Cardiac fibroblast (primary cell): ENCODE measurements at regions not wholly inside any gene's neighbourhood (a gene's known extent, or its start where the extent isn't known, plus 50 kb on each side); places are given as distances from the start of the nearest gene placed in this dataset.

Source experiments
- DNase-seq, 2 donors: peaks; one replicate each; pipeline versions ENCODE4 v3.0.0 to v3.0.0-alpha.2; 2010; ENCODE audit warnings: low read depth in 2 of 2
- H3K4me3 ChIP-seq, 2 donors: replicated peaks in 1 of 2; 1 replicate in 1 of 2; 2 replicates in 1 of 2; pipeline ENCODE4 v1.5.1; 2011; ENCODE audit warnings: low read depth in 2 of 2, low read length in 2 of 2, mild to moderate bottlenecking in 2 of 2, moderate library complexity in 1 of 2
- TF ChIP-seq, protein P1 (sequence below): IDR thresholded peaks from one replicate; pipeline ENCODE4 v1.5.1; 2011; ENCODE audit warnings: low read depth, mild to moderate bottlenecking, low read length, inconsistent platforms

DNA sequence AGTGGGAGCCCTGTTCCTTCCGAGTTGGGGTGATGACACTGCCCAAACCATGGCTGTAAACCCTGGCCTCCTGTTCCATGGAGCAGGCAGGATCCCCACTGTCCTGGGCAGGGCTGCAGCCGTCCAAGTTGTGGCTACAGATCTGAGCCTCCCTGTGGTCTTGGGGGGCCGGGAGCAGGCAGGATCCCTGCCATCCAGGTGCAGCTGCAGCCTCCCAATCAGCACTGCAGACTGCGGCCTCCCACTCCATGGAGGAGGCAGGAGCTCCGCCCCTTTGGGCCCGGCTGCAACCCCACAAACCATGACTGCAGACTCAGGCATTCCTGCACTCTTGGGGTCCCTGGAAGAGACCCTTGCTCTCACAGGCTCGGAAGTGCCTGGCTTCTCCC, 872.1 kb upstream of the GJE1 start:
- no peak overlapping the region for H3K4me3 ChIP-seq
- DNase-seq, result no peak
- TF ChIP-seq, protein P1, sequence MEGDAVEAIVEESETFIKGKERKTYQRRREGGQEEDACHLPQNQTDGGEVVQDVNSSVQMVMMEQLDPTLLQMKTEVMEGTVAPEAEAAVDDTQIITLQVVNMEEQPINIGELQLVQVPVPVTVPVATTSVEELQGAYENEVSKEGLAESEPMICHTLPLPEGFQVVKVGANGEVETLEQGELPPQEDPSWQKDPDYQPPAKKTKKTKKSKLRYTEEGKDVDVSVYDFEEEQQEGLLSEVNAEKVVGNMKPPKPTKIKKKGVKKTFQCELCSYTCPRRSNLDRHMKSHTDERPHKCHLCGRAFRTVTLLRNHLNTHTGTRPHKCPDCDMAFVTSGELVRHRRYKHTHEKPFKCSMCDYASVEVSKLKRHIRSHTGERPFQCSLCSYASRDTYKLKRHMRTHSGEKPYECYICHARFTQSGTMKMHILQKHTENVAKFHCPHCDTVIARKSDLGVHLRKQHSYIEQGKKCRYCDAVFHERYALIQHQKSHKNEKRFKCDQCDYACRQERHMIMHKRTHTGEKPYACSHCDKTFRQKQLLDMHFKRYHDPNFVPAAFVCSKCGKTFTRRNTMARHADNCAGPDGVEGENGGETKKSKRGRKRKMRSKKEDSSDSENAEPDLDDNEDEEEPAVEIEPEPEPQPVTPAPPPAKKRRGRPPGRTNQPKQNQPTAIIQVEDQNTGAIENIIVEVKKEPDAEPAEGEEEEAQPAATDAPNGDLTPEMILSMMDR, result no peak

DNA sequence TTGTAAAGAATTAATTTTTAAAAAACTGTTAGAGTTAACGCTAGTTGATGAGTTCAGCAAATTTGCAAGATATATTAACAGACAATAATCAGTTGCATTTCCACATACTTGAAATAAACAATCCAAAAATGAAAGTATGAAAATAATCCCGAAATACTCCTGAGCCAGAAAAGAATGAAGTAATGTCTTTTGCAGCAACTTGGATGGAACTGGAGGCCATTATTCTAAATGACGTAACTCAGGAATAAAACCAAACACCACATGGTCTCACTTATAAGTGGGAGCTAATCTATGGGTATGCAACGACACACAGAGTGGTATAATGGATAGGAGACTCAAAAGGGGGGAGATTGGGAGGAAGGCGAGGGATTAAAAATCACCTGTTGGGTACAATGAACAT, 872.9 kb upstream of the GJE1 start:
- no peak for DNase-seq
- no peak overlapping the region for H3K4me3 ChIP-seq
- TF ChIP-seq, protein P1, result no peak

DNA sequence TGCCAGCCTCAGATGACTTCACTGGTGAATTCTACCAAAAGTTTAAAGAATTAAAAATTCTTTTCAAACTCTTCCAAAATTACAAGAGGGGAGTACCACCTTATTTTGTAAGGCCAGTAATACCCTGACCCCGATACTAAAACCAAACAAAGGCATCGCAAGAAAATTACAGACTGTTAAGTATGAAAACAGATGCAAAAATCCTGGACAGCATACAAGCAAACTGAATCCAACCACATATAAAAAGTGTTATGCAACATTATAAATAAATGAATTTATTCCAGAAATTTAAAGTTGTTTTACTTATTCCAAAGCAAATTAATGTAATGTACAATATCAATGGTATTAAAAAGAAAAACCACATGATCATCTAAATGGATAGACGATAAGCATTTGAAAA, 873.6 kb upstream of the GJE1 start:
- H3K4me3 ChIP-seq, result no peak overlapping the region
- TF ChIP-seq, protein P1, result no peak
- DNase-seq, result no peak

DNA sequence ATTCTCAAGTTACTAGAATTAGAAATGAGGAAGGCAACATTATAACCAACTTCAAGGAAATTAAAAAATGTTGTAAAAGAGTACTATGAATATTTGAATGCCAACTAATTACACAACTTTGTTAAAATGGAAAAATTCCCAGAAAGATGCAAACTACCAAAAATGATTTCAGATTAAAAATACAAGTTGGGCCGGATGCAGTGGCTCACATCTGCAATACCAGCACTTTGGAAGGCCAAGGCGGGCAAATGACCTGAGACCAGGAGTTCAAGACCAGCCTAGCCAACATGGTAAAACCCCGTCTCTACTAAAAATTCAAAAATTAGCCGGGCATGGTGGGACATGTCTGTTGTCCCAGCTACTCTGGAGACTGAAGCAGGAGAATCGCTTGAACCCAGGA, 874.2 kb upstream of the GJE1 start:
- no peak for DNase-seq
- TF ChIP-seq, protein P1, result no peak
- H3K4me3 ChIP-seq, result no peak overlapping the region

DNA sequence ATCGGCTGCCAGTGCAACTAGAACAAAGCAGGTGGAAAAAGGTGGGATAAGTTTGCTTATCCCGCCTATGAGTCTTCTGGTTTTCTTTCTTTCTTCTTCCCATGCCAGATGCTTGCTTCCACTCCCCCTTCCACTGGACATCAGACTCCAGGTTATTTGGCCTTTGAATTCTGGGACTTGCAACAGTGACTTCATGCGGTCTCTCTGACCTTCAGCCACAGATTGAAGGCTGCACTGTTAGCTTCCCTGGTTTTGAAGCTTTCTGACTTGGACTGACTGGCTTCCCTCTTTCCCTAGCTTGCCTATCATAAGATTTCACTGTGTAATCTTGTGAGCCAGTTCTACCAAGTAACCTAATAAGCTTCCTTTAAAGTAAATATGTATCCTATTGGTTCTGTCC, 878.4 kb upstream of the GJE1 start:
- no peak overlapping the region for H3K4me3 ChIP-seq
- TF ChIP-seq, protein P1, result no peak
- no peak for DNase-seq

DNA sequence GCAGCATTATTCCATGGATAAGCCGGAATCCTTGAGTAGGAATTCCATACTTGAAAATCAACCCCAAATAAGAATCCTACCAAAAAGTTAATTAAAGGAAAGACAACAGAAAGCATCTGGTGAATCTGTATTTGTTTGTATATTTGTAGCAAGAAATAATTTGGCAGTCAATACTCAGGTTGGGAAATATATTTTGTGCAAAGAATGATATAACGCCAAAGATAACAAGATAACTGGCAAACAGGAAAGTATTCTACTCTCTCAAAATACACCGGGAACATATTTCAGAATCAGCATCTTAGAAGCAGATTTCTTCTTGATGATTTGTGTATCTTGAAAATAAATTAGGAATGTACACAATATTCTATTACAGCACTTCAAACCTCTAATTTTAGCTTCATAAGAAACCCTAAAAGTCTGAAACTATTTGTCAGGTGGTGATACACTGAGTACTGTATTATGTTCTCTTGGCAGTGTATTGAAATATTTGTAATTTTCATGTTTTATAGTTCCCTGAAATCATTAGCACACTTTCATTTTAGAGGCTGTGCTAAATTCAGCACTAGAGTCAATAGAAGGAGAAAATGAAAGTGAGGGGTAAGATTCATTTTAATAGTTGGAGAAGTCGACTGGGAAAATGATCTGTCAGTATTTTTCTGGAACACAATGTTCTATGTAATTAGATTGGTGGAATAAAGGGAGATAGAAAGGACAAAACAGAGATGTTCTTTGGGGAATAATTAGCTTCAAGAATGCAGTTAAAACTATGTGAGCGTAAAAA, 879.7 kb upstream of the GJE1 start:
- peak; percentile 38 to 43 for DNase-seq
- H3K4me3 ChIP-seq, result no peak overlapping the region
- TF ChIP-seq, protein P1, result no peak

DNA sequence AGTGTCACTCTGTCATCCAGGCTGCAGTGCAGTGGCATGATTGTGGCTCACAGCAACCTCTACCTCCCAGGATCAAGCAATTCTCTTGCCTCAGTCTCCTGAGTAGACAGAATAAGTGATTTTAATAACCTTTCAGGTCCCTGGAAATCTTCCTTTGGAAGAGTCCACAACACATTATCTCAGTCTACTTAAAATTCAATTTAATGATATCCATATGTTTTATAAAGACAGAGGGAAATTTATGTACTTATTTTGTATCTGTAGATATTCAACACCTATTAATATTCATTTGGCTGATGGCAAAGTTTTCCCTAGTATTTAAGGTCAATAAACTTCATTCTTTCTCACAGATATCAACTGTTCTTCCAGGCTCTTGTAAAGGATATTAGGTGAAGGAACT, 881.4 kb upstream of the GJE1 start:
- no peak overlapping the region for H3K4me3 ChIP-seq
- DNase-seq, result no peak
- TF ChIP-seq, protein P1, result no peak
